ENCODE measurements at regions not wholly inside any gene's neighbourhood (a gene's known extent, or its start where the extent isn't known, plus 50 kb on each side); places are given as distances from the start of the nearest gene placed in this dataset.

DNA sequence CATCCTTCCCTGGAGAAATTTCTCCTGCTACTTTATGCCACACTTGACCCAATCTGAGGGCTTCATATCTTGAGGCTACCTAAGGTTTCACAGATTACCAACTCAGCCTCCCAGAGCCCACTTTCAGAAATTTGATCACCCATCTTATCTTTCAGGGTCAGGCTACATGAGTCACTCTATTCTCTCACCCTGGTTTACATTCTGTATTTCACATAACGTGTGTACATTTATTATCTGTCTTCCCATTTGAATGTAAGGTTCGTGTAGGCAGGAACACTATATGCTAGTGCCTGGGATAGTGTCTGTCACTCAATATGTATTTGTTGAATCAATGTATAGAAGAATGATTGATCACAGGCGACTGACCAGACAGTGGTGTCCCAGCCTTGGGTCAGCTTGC lies 124.8 kb downstream of the UBE2U start:
- TF ChIP-seq FOXP2 (optimal IDR thresholded peaks at IDR 0.05; ENCODE audit: borderline replicate concordance, extremely low read depth, extremely low read length, insufficient read depth) (no peak), TAF1 (IDR thresholded peaks at IDR 0.05; ENCODE audit: borderline replicate concordance, insufficient read depth, low read length) (no peak), POLR2AphosphoS5 (IDR thresholded peaks at IDR 0.05; ENCODE audit: low read depth, low read length) (no peak), SIN3A (IDR thresholded peaks at IDR 0.05; ENCODE audit: borderline replicate concordance, insufficient read depth, low read length) (no peak)
